H1 (cell line): ENCODE measurements at regions not wholly inside any gene's neighbourhood (a gene's known extent, or its start where the extent isn't known, plus 50 kb on each side); places are given as distances from the start of the nearest gene placed in this dataset.

Experiments used
- CTBP2 ChIP-seq: IDR thresholded peaks from 2 replicates; pipeline ENCODE4 v1.7.0; 2011; ENCODE audit warnings: borderline replicate concordance, mild to moderate bottlenecking, moderate library complexity, mixed read lengths, low read length; ENCODE audit not compliant: insufficient read depth, insufficient read length
- EZH2 ChIP-seq: fragments of 200-600 bp; sonication (generic); IDR thresholded peaks from 2 replicates; pipeline ENCODE4 v1.7.1; 2012; ENCODE audit warnings: low read depth, mild to moderate bottlenecking, moderate library complexity, low read length, inconsistent platforms; ENCODE audit not compliant: severe bottlenecking
- POLR2AphosphoS5 ChIP-seq: IDR thresholded peaks from 2 replicates; pipeline ENCODE4 v1.6.1; 2011; ENCODE audit warnings: low read depth, low read length
- RAD21 ChIP-seq, 2 experiments: IDR thresholded peaks in 1 of 2; conservative IDR thresholded peaks in 1 of 2; 2 replicates each; pipeline ENCODE4 v1.6.1; 2011; ENCODE audit warnings: low read depth in 2 of 2, low read length in 2 of 2, improper control_type of control experiment in 1 of 2, inconsistent platforms in 1 of 2, mild to moderate bottlenecking in 1 of 2, moderate library complexity in 1 of 2
- RBBP5 ChIP-seq: IDR thresholded peaks from 2 replicates; pipeline ENCODE4 v1.7.1; 2012; ENCODE audit warnings: low read depth, mild to moderate bottlenecking, inconsistent platforms, low read length, moderate library complexity, borderline replicate concordance
- SRF ChIP-seq: IDR thresholded peaks from 2 replicates; pipeline ENCODE4 v1.6.1; 2011; ENCODE audit warnings: mild to moderate bottlenecking, low read depth, low read length, moderate library complexity
- TAF7 ChIP-seq: optimal IDR thresholded peaks from 2 replicates; pipeline ENCODE3; 2011; ENCODE audit warnings: low read depth, mild to moderate bottlenecking, inconsistent platforms, low read length, moderate library complexity, borderline replicate concordance

GRCh38 chr4:124065422-124065821 is 647.1 kb downstream of the ANKRD50 start (continued):
- TF ChIP-seq EZH2 (no peak), RAD21 (IDR thresholded peaks at IDR 0.05 in 1 of 2, conservative IDR thresholded peaks at IDR 0.05 in 1 of 2; ENCODE audit: low read depth in 2 of 2, low read length in 2 of 2) (no peak), POLR2AphosphoS5 (no peak), CTBP2 (no peak), TAF7 (no peak), RBBP5 (no peak), SRF (no peak)
